ENCODE measurements at regions not wholly inside any gene's neighbourhood (a gene's known extent, or its start where the extent isn't known, plus 50 kb on each side); places are given as distances from the start of the nearest gene placed in this dataset.

- no peak for DNase-seq
Observed at GRCh38 chr16:73737637-73738036, 559.0 kb upstream of the PSMD7 start.

DNA sequence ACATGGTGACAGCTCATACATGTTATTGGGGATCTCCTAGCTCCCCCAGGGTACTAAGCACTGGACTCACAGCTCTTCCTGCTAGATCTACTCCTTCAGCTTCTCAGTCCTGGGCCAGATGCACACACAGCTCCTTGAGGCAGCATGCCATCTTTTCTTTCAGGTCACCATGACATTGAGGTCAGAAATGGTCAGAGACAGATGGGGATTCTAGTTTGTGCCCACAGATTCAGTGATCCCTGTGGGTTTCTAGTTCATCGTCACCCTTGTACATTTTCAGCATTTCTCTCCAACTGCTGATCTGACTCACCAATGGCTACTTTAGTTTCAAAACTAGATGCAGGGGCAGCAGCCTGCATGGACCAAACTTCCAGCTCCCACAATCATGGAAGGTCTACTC is 560.7 kb upstream of the PSMD7 start:
- DNase-seq, result no peak

DNA sequence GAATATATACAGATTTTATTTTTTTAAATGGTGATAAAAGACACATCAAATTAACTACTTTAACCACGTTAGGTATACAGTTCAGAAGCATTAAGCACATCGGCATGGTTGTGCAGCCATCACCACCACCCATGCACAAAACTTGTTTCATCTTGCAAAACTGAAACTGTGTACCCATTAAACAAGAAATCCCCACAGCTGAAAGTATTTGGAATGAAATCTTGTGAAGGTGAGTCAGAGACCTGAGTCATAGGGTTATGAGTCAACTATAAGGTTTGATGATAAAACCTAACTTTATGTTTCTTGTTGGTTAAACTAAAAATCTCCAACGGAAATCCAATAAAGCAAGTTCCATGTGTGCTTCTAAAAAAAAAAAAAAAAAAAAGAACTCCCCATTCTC is 561.6 kb upstream of the PSMD7 start:
- no peak for DNase-seq

- no peak for DNase-seq
Observed at GRCh38 chr16:73732681-73733080, 563.9 kb upstream of the PSMD7 start.

DNA sequence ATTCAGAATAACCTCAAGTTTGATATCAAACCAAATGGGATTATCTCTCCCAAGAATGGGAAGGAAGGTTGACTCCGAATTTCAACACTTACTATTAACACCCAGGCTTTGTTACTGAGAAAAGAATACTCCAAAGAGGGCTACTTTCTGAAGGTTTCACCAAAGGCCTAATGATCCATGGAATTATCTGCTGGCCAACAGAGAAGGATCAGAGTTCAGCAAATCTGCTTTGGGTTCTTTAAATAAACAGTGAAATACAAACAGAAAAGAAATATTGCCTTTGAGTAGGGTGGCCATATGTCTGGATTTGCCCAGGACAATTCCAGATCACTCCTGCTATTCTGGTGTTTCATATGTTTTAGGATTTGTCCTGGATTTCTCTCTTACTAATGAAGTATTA is 564.5 kb upstream of the PSMD7 start:
- DNase-seq, result no peak

DNA sequence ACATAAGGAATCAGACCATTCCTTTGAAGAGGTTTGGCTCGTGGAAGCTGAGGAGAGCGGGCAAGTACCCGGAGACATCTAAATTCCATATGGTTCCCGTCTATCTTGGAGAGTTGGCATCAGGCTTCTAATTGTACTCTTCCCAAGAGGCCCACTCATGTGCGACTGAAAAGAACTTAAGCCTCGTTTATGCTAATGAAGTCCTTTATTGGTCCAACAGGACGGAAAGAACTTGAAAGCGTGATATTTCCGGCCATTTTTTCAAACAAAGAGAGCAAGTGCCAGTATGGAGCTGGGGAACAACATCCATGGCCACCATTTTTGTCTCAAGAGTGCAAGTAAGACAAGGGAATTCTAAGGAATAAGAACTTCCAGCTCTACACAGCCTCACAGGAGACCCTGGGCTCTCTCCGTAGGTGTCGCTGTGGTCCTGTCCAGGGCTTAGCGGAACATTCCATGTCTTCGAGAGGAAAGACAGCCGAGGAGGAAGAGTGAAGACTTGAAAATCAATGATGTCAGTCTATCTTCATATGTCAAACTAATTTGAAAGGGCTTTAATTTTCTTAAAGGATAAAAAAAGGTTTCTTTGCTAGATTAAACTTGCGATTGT is 566.0 kb upstream of the PSMD7 start:
- no peak for DNase-seq

- DNase-seq, result no peak
Observed at GRCh38 chr16:73725156-73725555, 571.5 kb upstream of the PSMD7 start.

- DNase-seq, result no peak
Observed at GRCh38 chr16:73724503-73724902, 572.1 kb upstream of the PSMD7 start.

DNA sequence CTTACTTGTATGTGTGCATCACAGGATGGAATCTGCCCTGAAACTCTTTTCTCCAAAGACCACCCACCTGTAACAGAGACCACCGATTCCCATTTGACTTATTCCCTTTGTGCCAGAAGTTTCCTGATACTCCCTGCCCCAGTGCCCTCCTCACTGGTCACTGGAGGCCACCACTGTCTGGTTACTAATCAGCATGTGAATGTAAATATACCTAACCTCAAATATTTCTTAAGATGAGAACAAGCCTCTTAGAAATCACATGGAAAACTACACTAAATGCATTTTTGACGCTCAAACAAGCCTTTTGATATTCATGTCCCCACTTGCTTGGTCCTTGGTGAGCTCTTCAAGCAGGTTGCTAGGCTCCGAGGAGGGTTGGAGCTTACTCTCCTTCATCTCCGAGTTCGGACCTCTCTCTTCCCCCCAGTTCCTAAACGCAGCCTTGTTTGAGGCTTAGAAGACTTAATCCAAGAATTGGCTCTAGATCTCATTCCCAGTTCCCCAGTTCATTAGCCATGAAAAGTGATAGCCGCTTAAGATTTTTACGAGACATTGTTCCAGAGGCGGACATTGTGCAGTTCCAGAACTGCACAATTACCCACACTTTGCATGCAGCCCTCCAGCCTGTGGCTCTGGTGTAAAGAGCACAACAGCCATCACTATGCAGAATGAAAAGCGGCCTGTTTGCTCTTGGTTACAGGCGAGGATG is 579.2 kb upstream of the PSMD7 start:
- no peak for DNase-seq

- no peak for DNase-seq
Observed at GRCh38 chr16:73714976-73715375, 581.6 kb upstream of the PSMD7 start.

DNA sequence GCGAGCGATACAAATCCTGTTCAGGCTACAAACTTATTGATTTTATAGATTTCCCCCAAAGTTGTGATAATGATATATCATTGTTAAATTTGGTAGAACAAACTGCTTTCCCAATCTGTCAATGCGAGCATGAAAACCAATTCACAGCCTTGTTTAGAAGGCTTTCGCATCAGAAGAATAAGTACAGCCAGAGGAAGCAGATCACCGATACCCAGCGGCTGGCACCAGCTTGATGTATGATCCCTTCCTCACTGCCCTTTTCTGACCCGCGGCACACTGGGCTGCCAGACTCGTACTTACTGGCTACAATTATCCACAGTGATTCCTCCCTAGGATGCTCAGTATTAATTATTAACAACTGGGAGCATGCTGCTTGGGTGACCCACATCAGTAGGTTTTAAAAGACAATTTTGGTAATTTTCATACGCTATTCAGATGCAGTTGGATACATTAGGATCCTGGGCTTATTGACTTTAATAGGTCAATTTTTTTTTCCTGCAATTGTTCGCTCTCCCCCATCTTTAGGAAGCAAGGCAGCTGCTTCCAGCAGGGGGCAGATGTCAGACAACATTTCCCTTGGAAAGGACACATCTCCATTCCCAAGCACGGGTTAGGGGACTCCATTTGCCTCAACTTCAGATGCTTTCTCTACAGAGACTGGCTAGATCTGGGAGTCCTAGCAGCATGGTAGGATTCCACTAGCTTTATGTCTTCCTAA is 582.7 kb upstream of the PSMD7 start:
- no peak for DNase-seq

- no peak for DNase-seq
Observed at GRCh38 chr16:73713251-73713650, 583.4 kb upstream of the PSMD7 start.

DNA sequence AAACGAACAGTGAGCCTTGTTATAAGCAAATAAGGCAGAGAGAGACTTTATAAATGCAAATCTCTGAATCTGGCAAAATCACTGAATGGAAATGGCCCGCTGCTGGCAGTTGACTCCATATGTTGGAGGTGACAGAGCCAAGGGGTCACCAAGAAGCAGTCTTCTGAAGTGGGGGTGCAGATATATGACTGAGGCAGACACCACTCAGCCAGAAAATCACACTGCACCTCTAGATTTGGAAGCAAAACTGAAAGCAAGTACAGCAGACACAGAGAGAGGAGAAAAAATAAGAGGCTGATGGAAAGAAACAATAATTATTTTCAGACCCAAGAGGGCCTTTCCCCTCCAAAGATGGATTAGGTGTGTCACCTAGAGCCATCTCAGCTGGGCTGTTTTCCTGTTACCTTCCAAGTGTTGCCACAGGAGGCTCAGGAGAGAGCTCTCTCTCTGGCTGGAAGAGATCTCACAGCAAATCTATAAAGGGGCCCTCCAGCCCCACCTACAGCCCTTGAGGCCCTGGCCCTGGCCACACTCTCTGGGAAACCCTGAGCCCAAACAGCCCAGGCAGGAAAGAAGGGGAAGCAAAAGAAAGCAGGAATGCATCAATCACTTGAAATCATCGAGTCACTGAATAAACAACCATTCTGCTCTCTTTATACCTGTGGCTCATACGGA is 585.1 kb upstream of the PSMD7 start:
- DNase-seq, result no peak

- DNase-seq, result no peak
Observed at GRCh38 chr16:73710526-73710925, 586.1 kb upstream of the PSMD7 start.

- DNase-seq, result no peak
Observed at GRCh38 chr16:73707863-73708262, 588.8 kb upstream of the PSMD7 start.

DNA sequence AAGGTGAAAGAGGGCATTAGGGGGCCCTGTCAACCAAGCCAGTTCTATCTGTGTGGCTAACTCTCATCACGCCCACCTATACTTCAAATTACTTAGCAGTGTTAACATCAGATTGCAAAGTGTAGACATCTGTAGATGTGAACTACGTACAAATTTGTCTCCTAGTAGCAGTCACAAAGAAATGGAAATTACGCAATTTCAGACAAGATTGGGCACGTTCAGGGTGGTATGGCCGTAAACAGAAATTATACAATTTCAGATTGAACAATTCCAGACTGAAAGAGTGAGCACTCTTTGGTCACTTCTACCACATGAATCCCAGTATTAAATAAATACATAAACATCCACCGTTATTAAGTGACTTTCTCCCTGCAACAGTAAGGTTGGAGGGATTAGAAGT is 592.7 kb upstream of the PSMD7 start:
- DNase-seq, result no peak

GRCh38 chr16:73697336-73697735 is 599.3 kb upstream of the PSMD7 start:
- DNase-seq, result no peak

DNA sequence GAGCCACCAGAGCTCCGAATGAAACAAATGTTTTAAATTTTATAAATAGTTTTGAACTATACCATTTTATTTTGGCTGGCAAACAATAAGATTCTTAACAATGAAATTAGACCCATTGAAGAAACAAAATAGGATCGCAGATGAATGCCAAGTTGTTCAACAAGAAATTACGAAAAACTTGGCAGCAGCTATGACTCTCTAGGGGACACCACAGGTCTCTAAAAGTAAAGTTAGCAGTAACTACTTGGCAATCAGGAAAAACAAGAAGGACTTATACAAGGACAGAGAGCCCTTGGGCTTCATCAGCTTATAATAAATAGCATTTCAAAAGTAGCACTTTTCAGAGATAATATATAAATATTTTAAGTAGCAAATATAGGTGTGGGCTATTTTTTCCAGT is 603.8 kb upstream of the PSMD7 start:
- no peak for DNase-seq

DNA sequence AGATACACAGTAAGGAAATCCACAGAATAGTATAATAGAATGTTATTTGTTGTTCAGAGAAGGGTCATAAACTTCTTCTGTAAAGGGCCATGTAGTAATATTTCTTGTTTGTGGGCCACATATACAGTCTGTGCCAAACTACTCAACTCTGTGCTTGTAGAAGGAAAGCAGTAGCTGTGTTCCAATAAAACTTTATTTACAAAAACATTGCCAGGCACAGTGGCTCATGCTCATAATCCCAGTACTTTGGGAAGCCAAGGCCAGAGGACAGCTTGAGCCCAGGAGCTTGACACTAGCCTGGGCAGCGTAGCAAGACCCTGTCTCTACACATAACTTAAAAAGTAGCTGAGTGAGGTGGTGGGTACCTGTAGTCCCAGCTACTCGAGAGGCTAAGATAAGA is 612.8 kb upstream of the PSMD7 start:
- DNase-seq, result no peak

- DNase-seq, result no peak
Observed at GRCh38 chr16:73672135-73672534, 624.2 kb upstream of the ZFHX3 start.

GRCh38 chr16:73670836-73671820 is 623.2 kb upstream of the ZFHX3 start:
- no peak for DNase-seq

- no peak for DNase-seq
Observed at GRCh38 chr16:73669535-73670274, 621.8 kb upstream of the ZFHX3 start.
